HepG2 (cell line): ENCODE measurements at regions not wholly inside any gene's neighbourhood (a gene's known extent, or its start where the extent isn't known, plus 50 kb on each side); places are given as distances from the start of the nearest gene placed in this dataset.

ENCODE experiments used
- ATAC-seq: fragments of 200-7000 bp; cut with Tn5 transposase; 3 replicates; pipeline ENCODE4 v1.9.1; 2020; ENCODE audit warnings: mild to moderate bottlenecking, moderate library complexity
- BruUV-seq: library from RNA; stranded (reverse); fragments of 400-500 nt; replicated peaks from 2 replicates; lab custom pipeline; 2021; lab: Mats Ljungman, UMichigan
- CTCF ChIA-PET: fragments of 300-600 bp; formaldehyde crosslinking; extraction: SDS; loops from one replicate; lab custom pipeline; 2021; ENCODE audit warnings: low total read pairs, inconsistent platforms, low intra/inter-chr PET ratio; lab: Yijun Ruan, JAX
- POLR2A ChIA-PET: fragments of 350-600 bp; sonication (Branson Sonifier 250); formaldehyde crosslinking; loops from one replicate; lab custom pipeline; 2020; ENCODE audit warnings: antibody characterized with exemption, inconsistent platforms; lab: Yijun Ruan, JAX
- DNase-seq: peaks from one replicate; pipeline ENCODE4 v3.0.0-alpha.2; 2015; ENCODE audit warnings: low spot score
- FAIRE-seq: peaks from 3 replicates; lab custom pipeline; 2011; peaks lifted over from hg19 to GRCh38; lab: Jason Lieb, UNC
- H2AFZ ChIP-seq: one replicate; pipeline ENCODE4 v1.6.1; 2011; ENCODE audit warnings: low read length, inconsistent platforms
- H3K27ac ChIP-seq: fragments of 300-600 bp; 3 replicates; pipeline ENCODE4 v1.8.0; 2011; ENCODE audit warnings: mixed run types, mild to moderate bottlenecking, mixed read lengths, low read length, inconsistent platforms; ENCODE audit not compliant: insufficient read depth; ENCODE audit errors: extremely low read length
- H3K27me3 ChIP-seq, 2 experiments: fragments of 200-600 bp in 1 of 2; 2 replicates in 1 of 2; 3 replicates in 1 of 2; pipeline versions ENCODE4 v1.6.0 to v1.8.0; 2011; ENCODE audit warnings: low read length in 2 of 2, mild to moderate bottlenecking in 2 of 2, moderate library complexity in 2 of 2, inconsistent platforms in 1 of 2; ENCODE audit not compliant: insufficient read depth in 2 of 2, control insufficient read depth in 1 of 2
- H3K36me3 ChIP-seq, 2 experiments: fragments of 200-600 bp in 1 of 2; replicated peaks in 1 of 2; 2 replicates in 1 of 2; 3 replicates in 1 of 2; pipeline versions ENCODE4 v1.5.1 to v1.8.0; 2011; ENCODE audit warnings: low read length in 2 of 2, inconsistent platforms in 1 of 2; ENCODE audit not compliant: insufficient read depth in 2 of 2, control insufficient read depth in 1 of 2
- H3K4me1 ChIP-seq: 2 replicates; pipeline ENCODE4 v1.5.1; 2012; ENCODE audit warnings: low read length, inconsistent platforms; ENCODE audit not compliant: insufficient read depth
- H3K4me2 ChIP-seq: 2 replicates; pipeline ENCODE4 v1.6.0; 2011; ENCODE audit warnings: low read depth, low read length, inconsistent platforms
- H3K4me3 ChIP-seq, 3 experiments: fragments of 200-600 bp in 1 of 3; sonication (generic), shearing (Covaris generic) in 1 of 3; replicated peaks in 1 of 3; 2 replicates each; pipeline ENCODE4 v1.5.1; 2011 to 2016; ENCODE audit warnings: low read length in 3 of 3, inconsistent platforms in 2 of 3, low read depth in 2 of 3, mild to moderate bottlenecking in 2 of 3, control low read depth in 1 of 3, mixed read lengths in 1 of 3; ENCODE audit not compliant: insufficient read depth in 1 of 3
- H3K79me2 ChIP-seq: one replicate; pipeline ENCODE4 v1.6.1; 2011; ENCODE audit warnings: low read length, inconsistent platforms; ENCODE audit not compliant: insufficient read depth
- H3K9ac ChIP-seq: 2 replicates; pipeline ENCODE4 v1.6.0; 2011; ENCODE audit warnings: mild to moderate bottlenecking, low read depth, low read length, inconsistent platforms; ENCODE audit not compliant: insufficient read depth
- H3K9me3 ChIP-seq: 2 replicates; pipeline ENCODE4 v1.5.1; 2012; ENCODE audit warnings: mild to moderate bottlenecking, low read length
- H4K20me1 ChIP-seq: 2 replicates; pipeline ENCODE4 v1.6.0; 2011; ENCODE audit warnings: inconsistent platforms, mild to moderate bottlenecking, low read length, moderate library complexity; ENCODE audit not compliant: insufficient read depth
- SAP130 ChIP-seq: IDR thresholded peaks from 2 replicates; pipeline ENCODE4 v1.6.1; 2016; ENCODE audit warnings: low read depth
- TBL1XR1 ChIP-seq: fragments of 150-350 bp; IDR thresholded peaks from 2 replicates; pipeline ENCODE4 v1.6.1; 2014; ENCODE audit warnings: borderline replicate concordance, low read length; ENCODE audit not compliant: partially characterized antibody
- TBX2 ChIP-seq: sonication (generic); formaldehyde crosslinking; IDR thresholded peaks from 2 replicates; pipeline ENCODE4 v1.5.0; 2020; ENCODE audit warnings: missing genetic modification reagents, mild to moderate bottlenecking, borderline replicate concordance
- ZFP62 ChIP-seq: sonication (generic); formaldehyde crosslinking; IDR thresholded peaks from 2 replicates; pipeline ENCODE4 v1.4.0; 2020; ENCODE audit warnings: missing genetic modification reagents
- ZNF674 ChIP-seq: sonication (generic); formaldehyde crosslinking; IDR thresholded peaks from 2 replicates; pipeline ENCODE4 v1.5.0; 2020; ENCODE audit warnings: low read depth, mild to moderate bottlenecking, missing genetic modification reagents
- ZNF839 ChIP-seq: sonication (generic); formaldehyde crosslinking; IDR thresholded peaks from 2 replicates; pipeline ENCODE4 v1.4.0; 2020; ENCODE audit warnings: missing genetic modification reagents, mild to moderate bottlenecking, borderline replicate concordance
- WGBS: methylation state at CpG from one replicate; pipeline ENCODE4 v1.1.6; 2017; ENCODE audit warnings: low lambda C conversion rate; 5-methylcytosine and 5-hydroxymethylcytosine counted together
- in situ Hi-C: cut with HindIII; loops from 2 replicates; pipeline ENCODE4 v1.10.0; 2017; ENCODE audit warnings: low pct_unique_long_range_greater_than_20kb; ENCODE audit not compliant: extremely low pct_ligation_motif_present
- intact Hi-C: fragments of 100-400 bp; cut with micrococcal nuclease; formaldehyde crosslinking; loops from one replicate; pipeline ENCODE4 v1.10.0; 2022; ENCODE audit not compliant: unreplicated experiment
- TF ChIP-seq, protein P1 (sequence below): sonication (generic); formaldehyde crosslinking; IDR thresholded peaks from 2 replicates; pipeline ENCODE4 v1.4.0; 2020; ENCODE audit warnings: mild to moderate bottlenecking, missing genetic modification reagents
- TF ChIP-seq, protein P2 (sequence below): sonication (generic); formaldehyde crosslinking; IDR thresholded peaks from 2 replicates; pipeline ENCODE4 v1.8.1; 2023; ENCODE audit warnings: mild to moderate bottlenecking, missing genetic modification reagents, borderline replicate concordance
- TF ChIP-seq, protein P3 (sequence below): sonication (generic); formaldehyde crosslinking; IDR thresholded peaks from 2 replicates; pipeline ENCODE4 v1.4.0; 2020; ENCODE audit warnings: missing genetic modification reagents

DNA sequence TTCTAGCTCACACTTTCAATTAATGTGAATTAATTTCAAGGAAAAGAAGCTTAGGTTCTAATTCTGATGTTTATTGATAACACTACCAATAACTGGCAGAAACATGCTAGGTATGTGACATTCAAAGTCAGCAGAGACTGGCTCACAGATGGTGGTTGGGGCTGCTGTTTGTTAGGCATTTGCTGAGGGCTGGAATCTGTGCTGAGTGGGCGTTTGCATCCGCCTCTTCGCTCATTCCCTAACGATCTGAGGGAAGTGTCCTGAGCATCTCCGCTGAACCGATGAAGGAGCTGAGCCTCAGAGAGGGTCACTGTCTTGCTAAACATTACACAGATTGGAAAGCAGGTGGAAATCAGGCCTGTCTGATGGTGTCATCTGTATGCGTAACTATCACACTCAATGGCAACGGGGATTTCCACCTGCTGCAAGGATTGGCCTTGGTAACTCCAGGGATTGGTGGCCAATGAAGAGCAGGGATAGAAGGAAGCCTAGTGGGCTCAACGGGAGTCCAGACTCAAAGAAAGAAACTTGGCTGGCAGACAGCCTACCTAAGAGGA, 338.9 kb downstream of the TEX29 start:
- no peaks in the 10 kb centered on the region for H3K79me2 ChIP-seq
- BruUV-seq = no TSS peak
- intact Hi-C loops (no loop called here), in situ Hi-C loops (no loop called here)
- 26% methylated on average over 5 of the region's 9 CpGs for WGBS
- H3K4me3 ChIP-seq = no peak overlapping the region
- no peaks in the 10 kb centered on the region for H3K9me3 ChIP-seq
- TF ChIP-seq, protein P1, sequence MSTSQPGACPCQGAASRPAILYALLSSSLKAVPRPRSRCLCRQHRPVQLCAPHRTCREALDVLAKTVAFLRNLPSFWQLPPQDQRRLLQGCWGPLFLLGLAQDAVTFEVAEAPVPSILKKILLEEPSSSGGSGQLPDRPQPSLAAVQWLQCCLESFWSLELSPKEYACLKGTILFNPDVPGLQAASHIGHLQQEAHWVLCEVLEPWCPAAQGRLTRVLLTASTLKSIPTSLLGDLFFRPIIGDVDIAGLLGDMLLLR = no peak
- TF ChIP-seq TBX2 = no peak
- TF ChIP-seq, protein P2, sequence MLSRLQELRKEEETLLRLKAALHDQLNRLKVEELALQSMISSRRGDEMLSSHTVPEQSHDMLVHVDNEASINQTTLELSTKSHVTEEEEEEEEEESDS = no peak
- no peak for TF ChIP-seq ZNF839
- TF ChIP-seq SAP130 = no peak
- TF ChIP-seq, protein P3, sequence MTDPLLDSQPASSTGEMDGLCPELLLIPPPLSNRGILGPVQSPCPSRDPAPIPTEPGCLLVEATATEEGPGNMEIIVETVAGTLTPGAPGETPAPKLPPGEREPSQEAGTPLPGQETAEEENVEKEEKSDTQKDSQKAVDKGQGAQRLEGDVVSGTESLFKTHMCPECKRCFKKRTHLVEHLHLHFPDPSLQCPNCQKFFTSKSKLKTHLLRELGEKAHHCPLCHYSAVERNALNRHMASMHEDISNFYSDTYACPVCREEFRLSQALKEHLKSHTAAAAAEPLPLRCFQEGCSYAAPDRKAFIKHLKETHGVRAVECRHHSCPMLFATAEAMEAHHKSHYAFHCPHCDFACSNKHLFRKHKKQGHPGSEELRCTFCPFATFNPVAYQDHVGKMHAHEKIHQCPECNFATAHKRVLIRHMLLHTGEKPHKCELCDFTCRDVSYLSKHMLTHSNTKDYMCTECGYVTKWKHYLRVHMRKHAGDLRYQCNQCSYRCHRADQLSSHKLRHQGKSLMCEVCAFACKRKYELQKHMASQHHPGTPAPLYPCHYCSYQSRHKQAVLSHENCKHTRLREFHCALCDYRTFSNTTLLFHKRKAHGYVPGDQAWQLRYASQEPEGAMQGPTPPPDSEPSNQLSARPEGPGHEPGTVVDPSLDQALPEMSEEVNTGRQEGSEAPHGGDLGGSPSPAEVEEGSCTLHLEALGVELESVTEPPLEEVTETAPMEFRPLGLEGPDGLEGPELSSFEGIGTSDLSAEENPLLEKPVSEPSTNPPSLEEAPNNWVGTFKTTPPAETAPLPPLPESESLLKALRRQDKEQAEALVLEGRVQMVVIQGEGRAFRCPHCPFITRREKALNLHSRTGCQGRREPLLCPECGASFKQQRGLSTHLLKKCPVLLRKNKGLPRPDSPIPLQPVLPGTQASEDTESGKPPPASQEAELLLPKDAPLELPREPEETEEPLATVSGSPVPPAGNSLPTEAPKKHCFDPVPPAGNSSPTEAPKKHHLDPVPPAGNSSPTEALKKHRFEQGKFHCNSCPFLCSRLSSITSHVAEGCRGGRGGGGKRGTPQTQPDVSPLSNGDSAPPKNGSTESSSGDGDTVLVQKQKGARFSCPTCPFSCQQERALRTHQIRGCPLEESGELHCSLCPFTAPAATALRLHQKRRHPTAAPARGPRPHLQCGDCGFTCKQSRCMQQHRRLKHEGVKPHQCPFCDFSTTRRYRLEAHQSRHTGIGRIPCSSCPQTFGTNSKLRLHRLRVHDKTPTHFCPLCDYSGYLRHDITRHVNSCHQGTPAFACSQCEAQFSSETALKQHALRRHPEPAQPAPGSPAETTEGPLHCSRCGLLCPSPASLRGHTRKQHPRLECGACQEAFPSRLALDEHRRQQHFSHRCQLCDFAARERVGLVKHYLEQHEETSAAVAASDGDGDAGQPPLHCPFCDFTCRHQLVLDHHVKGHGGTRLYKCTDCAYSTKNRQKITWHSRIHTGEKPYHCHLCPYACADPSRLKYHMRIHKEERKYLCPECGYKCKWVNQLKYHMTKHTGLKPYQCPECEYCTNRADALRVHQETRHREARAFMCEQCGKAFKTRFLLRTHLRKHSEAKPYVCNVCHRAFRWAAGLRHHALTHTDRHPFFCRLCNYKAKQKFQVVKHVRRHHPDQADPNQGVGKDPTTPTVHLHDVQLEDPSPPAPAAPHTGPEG (CRISPR knock-in tag) = no peak
- TF ChIP-seq ZFP62 (CRISPR knock-in tag) = no peak
- TF ChIP-seq ZNF674 (CRISPR knock-in tag) = no peak
- no peak for TF ChIP-seq TBL1XR1
- DNase-seq (no peak), FAIRE-seq (no peak), ATAC-seq (no peak)
- H4K20me1 ChIP-seq = no peaks in the 10 kb centered on the region
- no peaks in the 10 kb centered on the region for H3K36me3 ChIP-seq
- H3K9ac ChIP-seq = no peak overlapping the region
- ChIA-PET CTCF (no interaction called here), POLR2A (no interaction called here)
- H3K4me1 ChIP-seq = no peaks in the 10 kb centered on the region
- peaks cover 3 to 35% of the 10 kb centered on the region in 2 experiments; a peak in 3 of 5 replicates for H3K27me3 ChIP-seq
- H3K4me2 ChIP-seq = no peak overlapping the region
- H3K27ac ChIP-seq = no peak overlapping the region
- no peak overlapping the region for H2AFZ ChIP-seq
